ENCODE measurements at regions not wholly inside any gene's neighbourhood (a gene's known extent, or its start where the extent isn't known, plus 50 kb on each side); places are given as distances from the start of the nearest gene placed in this dataset.

DNA sequence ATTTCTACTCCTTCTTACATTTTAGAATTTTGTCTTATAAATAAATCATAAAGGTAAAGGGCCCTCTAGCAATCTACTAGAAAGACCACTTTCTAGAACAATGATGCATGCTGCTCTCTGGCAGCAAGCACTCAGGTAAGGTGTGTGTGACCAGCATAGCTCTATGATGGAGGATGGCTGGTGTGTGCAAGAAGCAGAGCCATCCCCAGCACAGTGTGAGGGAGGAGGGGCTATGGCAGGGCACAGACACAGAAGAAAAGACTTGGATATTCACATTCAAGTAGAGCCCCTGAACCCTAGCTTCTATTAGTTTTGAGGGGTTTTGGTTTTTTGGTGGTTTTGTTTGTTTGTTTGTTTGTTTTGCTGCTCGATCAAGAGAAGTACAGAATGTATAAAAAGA lies 277.1 kb upstream of the CCDC54 start:
- H3K27me3 Mint-ChIP-seq (ENCODE audit: insufficient read depth, low read depth) = no peaks in the 10 kb centered on the region
- no peak for DNase-seq (ENCODE audit: low spot score)
- H2AFZ ChIP-seq (replicated peaks) = no peak overlapping the region
- no peak overlapping the region for H3K27ac Mint-ChIP-seq
- no peaks in the 10 kb centered on the region for H3K9me3 ChIP-seq (ENCODE audit: low read depth)
- no peaks in the 10 kb centered on the region for H3K4me1 ChIP-seq
- peaks cover 5% of the 10 kb centered on the region for H3K9me3 Mint-ChIP-seq
- no peaks in the 10 kb centered on the region for H3K4me1 Mint-ChIP-seq
- no peak for TF ChIP-seq EZH2 (IDR thresholded peaks at IDR 0.05)
- no peak for TF ChIP-seq EZH2phosphoT487 (IDR thresholded peaks at IDR 0.05)
- TF ChIP-seq, protein P1, sequence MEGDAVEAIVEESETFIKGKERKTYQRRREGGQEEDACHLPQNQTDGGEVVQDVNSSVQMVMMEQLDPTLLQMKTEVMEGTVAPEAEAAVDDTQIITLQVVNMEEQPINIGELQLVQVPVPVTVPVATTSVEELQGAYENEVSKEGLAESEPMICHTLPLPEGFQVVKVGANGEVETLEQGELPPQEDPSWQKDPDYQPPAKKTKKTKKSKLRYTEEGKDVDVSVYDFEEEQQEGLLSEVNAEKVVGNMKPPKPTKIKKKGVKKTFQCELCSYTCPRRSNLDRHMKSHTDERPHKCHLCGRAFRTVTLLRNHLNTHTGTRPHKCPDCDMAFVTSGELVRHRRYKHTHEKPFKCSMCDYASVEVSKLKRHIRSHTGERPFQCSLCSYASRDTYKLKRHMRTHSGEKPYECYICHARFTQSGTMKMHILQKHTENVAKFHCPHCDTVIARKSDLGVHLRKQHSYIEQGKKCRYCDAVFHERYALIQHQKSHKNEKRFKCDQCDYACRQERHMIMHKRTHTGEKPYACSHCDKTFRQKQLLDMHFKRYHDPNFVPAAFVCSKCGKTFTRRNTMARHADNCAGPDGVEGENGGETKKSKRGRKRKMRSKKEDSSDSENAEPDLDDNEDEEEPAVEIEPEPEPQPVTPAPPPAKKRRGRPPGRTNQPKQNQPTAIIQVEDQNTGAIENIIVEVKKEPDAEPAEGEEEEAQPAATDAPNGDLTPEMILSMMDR (IDR thresholded peaks at IDR 0.05) = no peak
- H3K36me3 ChIP-seq = no peaks in the 10 kb centered on the region
- H3K4me3 ChIP-seq = no peak overlapping the region
- H3K9ac ChIP-seq = no peak overlapping the region
- no peaks in the 10 kb centered on the region for H4K20me1 ChIP-seq (ENCODE audit: low read depth)
- H3K4me3 Mint-ChIP-seq = no peak overlapping the region
- H3K36me3 Mint-ChIP-seq = no peaks in the 10 kb centered on the region
- no peaks in the 10 kb centered on the region for H3K27me3 ChIP-seq
- H3K27ac ChIP-seq = no peak overlapping the region
- H3K79me2 ChIP-seq (ENCODE audit: low read depth) = no peaks in the 10 kb centered on the region
- no peak overlapping the region for H3K4me2 ChIP-seq
- H3F3A ChIP-seq (ENCODE audit: low read depth) = no peaks in the 10 kb centered on the region

DNA sequence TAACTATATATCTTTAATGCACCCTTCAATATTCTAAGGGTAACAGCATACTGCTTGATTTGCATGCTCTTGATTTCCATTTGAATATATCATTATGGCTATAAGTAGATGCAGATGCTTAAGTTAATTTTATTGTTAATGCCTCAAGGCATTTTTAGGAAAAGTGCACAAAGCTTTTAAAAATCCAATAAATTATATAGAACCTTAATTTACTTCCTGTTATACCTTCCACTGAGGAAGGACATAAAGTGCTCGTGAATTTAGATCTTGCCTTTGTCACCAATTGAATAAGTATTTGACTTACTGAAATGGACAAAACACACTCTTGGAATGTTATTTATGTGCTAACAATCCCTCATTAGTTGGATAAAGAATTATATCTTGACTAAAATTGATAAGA lies 276.7 kb upstream of the CCDC54 start:
- Histone ChIP-seq H3F3A (ENCODE audit: low read depth) (no peaks in the 10 kb centered on the region), H3K36me3 (no peaks in the 10 kb centered on the region), H3K4me3 (no peak overlapping the region), H3K79me2 (ENCODE audit: low read depth) (no peaks in the 10 kb centered on the region), H3K9me3 (ENCODE audit: low read depth) (no peaks in the 10 kb centered on the region), H3K4me2 (no peak overlapping the region), H2AFZ (replicated peaks) (no peak overlapping the region), H3K27me3 (no peaks in the 10 kb centered on the region), H3K9ac (no peak overlapping the region), H3K27ac (no peak overlapping the region), H3K4me1 (no peaks in the 10 kb centered on the region), H4K20me1 (ENCODE audit: low read depth) (no peaks in the 10 kb centered on the region)
- Mint-ChIP-seq H3K9me3 (peaks cover 5% of the 10 kb centered on the region), H3K27ac (no peak overlapping the region), H3K4me1 (no peaks in the 10 kb centered on the region), H3K27me3 (ENCODE audit: insufficient read depth, low read depth) (no peaks in the 10 kb centered on the region), H3K36me3 (no peaks in the 10 kb centered on the region), H3K4me3 (no peak overlapping the region)
- DNase-seq (ENCODE audit: low spot score) = no peak
- TF ChIP-seq, protein P1 (IDR thresholded peaks at IDR 0.05) = no peak
- TF ChIP-seq EZH2phosphoT487 (IDR thresholded peaks at IDR 0.05) (no peak), EZH2 (IDR thresholded peaks at IDR 0.05) (no peak)

DNA sequence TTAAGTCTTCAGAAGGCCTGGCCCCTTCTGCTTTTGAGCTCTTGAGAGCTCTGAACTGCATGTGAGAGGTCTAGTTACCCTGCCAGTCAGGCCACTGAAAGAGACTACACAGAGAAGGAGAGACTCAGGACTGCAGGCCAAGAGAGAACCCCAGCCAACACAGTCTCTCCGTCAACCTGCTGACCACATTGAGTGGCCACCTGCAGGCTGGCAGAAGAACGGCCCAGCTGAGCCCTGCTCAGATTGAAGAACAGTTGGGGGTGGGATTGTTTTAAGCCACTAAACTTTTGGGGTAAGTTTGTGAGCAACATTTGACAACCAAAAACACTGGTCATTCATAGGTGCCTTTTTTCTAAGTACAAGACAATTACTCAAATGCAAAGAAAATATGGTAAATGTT lies 273.5 kb upstream of the CCDC54 start:
- Mint-ChIP-seq H3K27ac (no peak overlapping the region), H3K36me3 (no peaks in the 10 kb centered on the region), H3K27me3 (ENCODE audit: insufficient read depth, low read depth) (no peaks in the 10 kb centered on the region), H3K4me3 (no peak overlapping the region), H3K9me3 (peaks cover 5% of the 10 kb centered on the region), H3K4me1 (no peaks in the 10 kb centered on the region)
- Histone ChIP-seq H2AFZ (replicated peaks) (no peak overlapping the region), H3K9me3 (ENCODE audit: low read depth) (no peaks in the 10 kb centered on the region), H3K36me3 (no peaks in the 10 kb centered on the region), H3K27me3 (no peaks in the 10 kb centered on the region), H3K79me2 (ENCODE audit: low read depth) (no peaks in the 10 kb centered on the region), H3K4me3 (no peak overlapping the region), H4K20me1 (ENCODE audit: low read depth) (no peaks in the 10 kb centered on the region), H3F3A (ENCODE audit: low read depth) (no peaks in the 10 kb centered on the region), H3K27ac (no peak overlapping the region), H3K4me2 (no peak overlapping the region), H3K4me1 (no peaks in the 10 kb centered on the region), H3K9ac (no peak overlapping the region)
- DNase-seq (ENCODE audit: low spot score) = no peak
- TF ChIP-seq EZH2 (IDR thresholded peaks at IDR 0.05) (no peak), EZH2phosphoT487 (IDR thresholded peaks at IDR 0.05) (no peak)
- TF ChIP-seq, protein P1 (IDR thresholded peaks at IDR 0.05) = no peak

DNA sequence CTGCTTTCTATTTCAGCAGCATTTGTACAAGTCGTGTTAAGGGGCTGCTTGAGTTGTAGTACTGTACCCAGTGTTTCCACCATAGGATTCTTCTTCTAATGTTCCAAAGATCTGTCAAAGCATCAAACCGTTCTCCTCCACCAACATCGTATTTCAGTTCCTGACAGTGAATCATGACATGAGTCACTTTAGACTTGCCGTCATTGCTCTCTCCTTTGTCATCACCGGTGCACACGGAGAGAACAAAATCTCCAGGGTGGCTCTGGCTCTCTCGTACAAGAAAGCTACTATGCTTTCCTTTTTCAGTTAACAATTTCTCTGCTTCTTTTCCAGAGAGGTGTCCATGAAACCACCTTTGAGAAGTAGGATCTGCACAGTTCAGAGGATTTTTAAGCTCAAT lies 270.9 kb upstream of the CCDC54 start:
- Mint-ChIP-seq H3K36me3 (no peaks in the 10 kb centered on the region), H3K27me3 (ENCODE audit: insufficient read depth, low read depth) (no peaks in the 10 kb centered on the region), H3K27ac (no peak overlapping the region), H3K4me1 (no peaks in the 10 kb centered on the region), H3K9me3 (peaks cover 5% of the 10 kb centered on the region), H3K4me3 (no peak overlapping the region)
- no peak for DNase-seq (ENCODE audit: low spot score)
- no peaks in the 10 kb centered on the region for H3K4me1 ChIP-seq
- H3K36me3 ChIP-seq = no peaks in the 10 kb centered on the region
- TF ChIP-seq EZH2 (IDR thresholded peaks at IDR 0.05) = no peak
- TF ChIP-seq, protein P1 (IDR thresholded peaks at IDR 0.05) = no peak
- no peaks in the 10 kb centered on the region for H3K9me3 ChIP-seq (ENCODE audit: low read depth)
- H3K79me2 ChIP-seq (ENCODE audit: low read depth) = no peaks in the 10 kb centered on the region
- no peak overlapping the region for H3K4me3 ChIP-seq
- H3K27me3 ChIP-seq = no peaks in the 10 kb centered on the region
- H4K20me1 ChIP-seq (ENCODE audit: low read depth) = no peaks in the 10 kb centered on the region
- H3K4me2 ChIP-seq = no peak overlapping the region
- no peak overlapping the region for H3K9ac ChIP-seq
- no peak overlapping the region for H3K27ac ChIP-seq
- no peaks in the 10 kb centered on the region for H3F3A ChIP-seq (ENCODE audit: low read depth)
- H2AFZ ChIP-seq (replicated peaks) = no peak overlapping the region

Measured in neural progenitor cell (in vitro differentiated cells).